ENCODE measurements at regions not wholly inside any gene's neighbourhood (a gene's known extent, or its start where the extent isn't known, plus 50 kb on each side); places are given as distances from the start of the nearest gene placed in this dataset.

DNA sequence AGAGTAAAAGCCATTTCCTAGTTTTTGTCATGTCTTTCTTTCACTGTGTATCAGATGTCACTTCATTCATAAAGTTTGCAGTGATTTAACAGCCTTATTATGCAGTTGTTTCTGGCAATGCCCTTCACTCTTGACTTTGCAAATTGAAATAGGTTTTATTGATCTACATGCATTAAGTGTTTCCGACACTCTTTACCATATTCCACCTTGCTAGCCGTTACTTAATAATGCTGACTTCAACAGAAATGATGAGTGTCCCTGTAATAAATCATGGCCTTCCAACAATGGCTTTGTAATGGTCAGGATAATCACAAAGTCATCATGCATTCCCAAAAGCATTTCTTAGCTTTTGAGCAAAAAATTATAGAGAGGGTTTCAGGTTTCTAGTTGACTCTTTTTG, 236.8 kb upstream of the FMN2 start:
- no peak for DNase-seq (ENCODE audit: low read depth in 1 of 2, low spot score in 1 of 2)

DNA sequence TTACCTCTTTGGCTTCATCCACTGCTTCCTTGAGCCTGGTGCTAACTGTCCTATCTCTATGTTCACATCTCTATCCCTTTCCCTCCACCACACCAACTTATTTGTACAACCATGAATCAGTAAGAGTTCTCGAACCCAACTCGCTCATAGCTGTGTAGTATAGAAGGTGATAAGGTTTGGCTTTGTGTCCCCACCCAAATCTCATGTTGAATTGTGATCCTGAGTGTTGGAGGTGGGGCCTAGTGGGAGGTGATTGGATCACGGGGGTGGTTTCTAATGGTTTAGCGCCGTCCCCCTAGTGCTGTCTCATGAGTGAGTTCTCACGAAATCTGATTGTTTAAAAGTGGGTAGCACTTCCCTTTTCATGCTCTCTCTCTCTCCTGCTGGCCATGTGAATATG, 235.6 kb upstream of the FMN2 start:
- TF ChIP-seq, protein P1, sequence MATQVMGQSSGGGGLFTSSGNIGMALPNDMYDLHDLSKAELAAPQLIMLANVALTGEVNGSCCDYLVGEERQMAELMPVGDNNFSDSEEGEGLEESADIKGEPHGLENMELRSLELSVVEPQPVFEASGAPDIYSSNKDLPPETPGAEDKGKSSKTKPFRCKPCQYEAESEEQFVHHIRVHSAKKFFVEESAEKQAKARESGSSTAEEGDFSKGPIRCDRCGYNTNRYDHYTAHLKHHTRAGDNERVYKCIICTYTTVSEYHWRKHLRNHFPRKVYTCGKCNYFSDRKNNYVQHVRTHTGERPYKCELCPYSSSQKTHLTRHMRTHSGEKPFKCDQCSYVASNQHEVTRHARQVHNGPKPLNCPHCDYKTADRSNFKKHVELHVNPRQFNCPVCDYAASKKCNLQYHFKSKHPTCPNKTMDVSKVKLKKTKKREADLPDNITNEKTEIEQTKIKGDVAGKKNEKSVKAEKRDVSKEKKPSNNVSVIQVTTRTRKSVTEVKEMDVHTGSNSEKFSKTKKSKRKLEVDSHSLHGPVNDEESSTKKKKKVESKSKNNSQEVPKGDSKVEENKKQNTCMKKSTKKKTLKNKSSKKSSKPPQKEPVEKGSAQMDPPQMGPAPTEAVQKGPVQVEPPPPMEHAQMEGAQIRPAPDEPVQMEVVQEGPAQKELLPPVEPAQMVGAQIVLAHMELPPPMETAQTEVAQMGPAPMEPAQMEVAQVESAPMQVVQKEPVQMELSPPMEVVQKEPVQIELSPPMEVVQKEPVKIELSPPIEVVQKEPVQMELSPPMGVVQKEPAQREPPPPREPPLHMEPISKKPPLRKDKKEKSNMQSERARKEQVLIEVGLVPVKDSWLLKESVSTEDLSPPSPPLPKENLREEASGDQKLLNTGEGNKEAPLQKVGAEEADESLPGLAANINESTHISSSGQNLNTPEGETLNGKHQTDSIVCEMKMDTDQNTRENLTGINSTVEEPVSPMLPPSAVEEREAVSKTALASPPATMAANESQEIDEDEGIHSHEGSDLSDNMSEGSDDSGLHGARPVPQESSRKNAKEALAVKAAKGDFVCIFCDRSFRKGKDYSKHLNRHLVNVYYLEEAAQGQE (IDR thresholded peaks at IDR 0.05; ENCODE audit: insufficient replicate concordance, low read depth): no peak
- TF ChIP-seq, protein P2, sequence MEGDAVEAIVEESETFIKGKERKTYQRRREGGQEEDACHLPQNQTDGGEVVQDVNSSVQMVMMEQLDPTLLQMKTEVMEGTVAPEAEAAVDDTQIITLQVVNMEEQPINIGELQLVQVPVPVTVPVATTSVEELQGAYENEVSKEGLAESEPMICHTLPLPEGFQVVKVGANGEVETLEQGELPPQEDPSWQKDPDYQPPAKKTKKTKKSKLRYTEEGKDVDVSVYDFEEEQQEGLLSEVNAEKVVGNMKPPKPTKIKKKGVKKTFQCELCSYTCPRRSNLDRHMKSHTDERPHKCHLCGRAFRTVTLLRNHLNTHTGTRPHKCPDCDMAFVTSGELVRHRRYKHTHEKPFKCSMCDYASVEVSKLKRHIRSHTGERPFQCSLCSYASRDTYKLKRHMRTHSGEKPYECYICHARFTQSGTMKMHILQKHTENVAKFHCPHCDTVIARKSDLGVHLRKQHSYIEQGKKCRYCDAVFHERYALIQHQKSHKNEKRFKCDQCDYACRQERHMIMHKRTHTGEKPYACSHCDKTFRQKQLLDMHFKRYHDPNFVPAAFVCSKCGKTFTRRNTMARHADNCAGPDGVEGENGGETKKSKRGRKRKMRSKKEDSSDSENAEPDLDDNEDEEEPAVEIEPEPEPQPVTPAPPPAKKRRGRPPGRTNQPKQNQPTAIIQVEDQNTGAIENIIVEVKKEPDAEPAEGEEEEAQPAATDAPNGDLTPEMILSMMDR (IDR thresholded peaks at IDR 0.05; ENCODE audit: insufficient read depth, low read length): no peak
- TF ChIP-seq SPI1 (IDR thresholded peaks at IDR 0.05; ENCODE audit: borderline replicate concordance, low read depth) (no peak), GABPA (IDR thresholded peaks at IDR 0.05; ENCODE audit: low read depth) (no peak), POLR2AphosphoS5 (IDR thresholded peaks at IDR 0.05; ENCODE audit: low read depth) (no peak)
- Histone ChIP-seq H3K27me3 (ENCODE audit: insufficient read depth, poor library complexity, severe bottlenecking) (no peaks in the 10 kb centered on the region), H3K4me3 (replicated peaks; ENCODE audit: insufficient read depth, low read length) (no peak overlapping the region), H3K27ac (replicated peaks) (no peak overlapping the region)
- no peak for DNase-seq (ENCODE audit: low read depth in 1 of 2, low spot score in 1 of 2)

More for the DNA sequence above, 236.8 kb upstream of the FMN2 start:
- no peaks in the 10 kb centered on the region for H3K27me3 ChIP-seq (ENCODE audit: insufficient read depth, poor library complexity, severe bottlenecking)
- no peak overlapping the region for H3K27ac ChIP-seq (replicated peaks)
- no peak for TF ChIP-seq POLR2AphosphoS5 (IDR thresholded peaks at IDR 0.05; ENCODE audit: low read depth)
- TF ChIP-seq, protein P2 (IDR thresholded peaks at IDR 0.05; ENCODE audit: insufficient read depth, low read length): no peak
- no peak for TF ChIP-seq GABPA (IDR thresholded peaks at IDR 0.05; ENCODE audit: low read depth)
- H3K4me3 ChIP-seq (replicated peaks; ENCODE audit: insufficient read depth, low read length): no peak overlapping the region

DNA sequence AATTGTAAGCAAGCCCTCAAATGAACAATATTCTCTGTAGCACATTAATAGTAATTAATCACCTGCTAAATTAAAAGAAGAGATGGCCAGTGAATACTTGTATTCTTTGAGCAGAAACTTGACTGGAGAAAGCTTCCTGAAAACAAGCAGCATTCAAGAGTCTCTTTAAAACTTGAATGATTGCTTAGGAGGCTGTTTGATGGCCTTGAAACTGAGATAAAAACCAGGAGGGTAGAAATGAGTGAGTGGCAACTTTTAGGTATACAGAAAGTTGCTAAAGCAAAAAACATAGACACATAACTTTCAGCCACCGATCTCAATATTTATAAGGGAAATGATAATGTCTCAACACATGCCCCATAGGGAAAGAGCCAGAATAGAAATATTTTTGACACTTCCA, 234.8 kb upstream of the FMN2 start:
- no peak overlapping the region for H3K4me3 ChIP-seq (replicated peaks; ENCODE audit: insufficient read depth, low read length)
- no peak for DNase-seq (ENCODE audit: low read depth in 1 of 2, low spot score in 1 of 2)
- TF ChIP-seq, protein P1 (IDR thresholded peaks at IDR 0.05; ENCODE audit: insufficient replicate concordance, low read depth): no peak
- TF ChIP-seq SPI1 (IDR thresholded peaks at IDR 0.05; ENCODE audit: borderline replicate concordance, low read depth) (no peak), POLR2AphosphoS5 (IDR thresholded peaks at IDR 0.05; ENCODE audit: low read depth) (no peak), GABPA (IDR thresholded peaks at IDR 0.05; ENCODE audit: low read depth) (no peak)
- TF ChIP-seq, protein P2 (IDR thresholded peaks at IDR 0.05; ENCODE audit: insufficient read depth, low read length): no peak
- H3K27me3 ChIP-seq (ENCODE audit: insufficient read depth, poor library complexity, severe bottlenecking): no peaks in the 10 kb centered on the region
- no peak overlapping the region for H3K27ac ChIP-seq (replicated peaks)

DNA sequence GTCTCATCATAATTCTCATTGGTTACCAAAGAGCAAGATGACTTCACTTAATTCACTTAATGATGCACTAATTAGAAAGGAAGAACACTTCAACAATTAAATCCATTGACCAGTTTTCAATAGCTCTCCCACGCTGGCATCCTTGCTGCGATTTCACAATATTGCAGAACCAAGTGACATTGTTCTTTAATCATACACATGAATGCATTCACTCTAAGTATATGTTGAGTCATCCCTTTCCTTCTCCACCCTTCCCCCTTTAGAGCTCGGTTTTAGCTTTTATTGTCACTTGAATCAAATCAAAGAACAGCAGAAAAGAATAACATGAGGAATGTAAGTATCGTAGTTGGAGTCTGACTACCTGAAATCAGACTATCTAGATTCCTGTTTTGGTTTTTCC, 233.6 kb upstream of the FMN2 start:
- no peak for TF ChIP-seq POLR2AphosphoS5 (IDR thresholded peaks at IDR 0.05; ENCODE audit: low read depth)
- TF ChIP-seq SPI1 (IDR thresholded peaks at IDR 0.05; ENCODE audit: borderline replicate concordance, low read depth): no peak
- TF ChIP-seq, protein P1 (IDR thresholded peaks at IDR 0.05; ENCODE audit: insufficient replicate concordance, low read depth): no peak
- Histone ChIP-seq H3K27ac (replicated peaks) (no peak overlapping the region), H3K27me3 (ENCODE audit: insufficient read depth, poor library complexity, severe bottlenecking) (no peaks in the 10 kb centered on the region), H3K4me3 (replicated peaks; ENCODE audit: insufficient read depth, low read length) (no peak overlapping the region)
- peak; percentile 23 to 39 for DNase-seq (ENCODE audit: low read depth in 1 of 2, low spot score in 1 of 2)
